HG02798 (cell line): ENCODE measurements at regions not wholly inside any gene's neighbourhood (a gene's known extent, or its start where the extent isn't known, plus 50 kb on each side); places are given as distances from the start of the nearest gene placed in this dataset.
"Not testable (repeated sequence)": the region's sequence is repeated elsewhere in the genome, so short reads cannot be mapped to it uniquely, and the experiment has no call there.

Source experiments
- ATAC-seq: cut with Tn5 transposase; IDR thresholded peaks from one replicate; pipeline ENCODE4 v1.9.1; 2021; ENCODE audit warnings: mild to moderate bottlenecking; ENCODE audit not compliant: unreplicated experiment, poor library complexity

GRCh38 chr2:234257859-234258561 lies 207.5 kb downstream of the SPP2 start:
- ATAC-seq = no peak

- ATAC-seq = no peak
Observed at GRCh38 chr2:234256516-234256915, 206.0 kb downstream of the SPP2 start.

GRCh38 chr2:234254783-234255521 lies 204.4 kb downstream of the SPP2 start:
- ATAC-seq = no peak

GRCh38 chr2:234252772-234253171 lies 202.3 kb downstream of the SPP2 start:
- no peak for ATAC-seq

GRCh38 chr2:234251326-234252271 lies 201.1 kb downstream of the SPP2 start:
- ATAC-seq = no peak

- ATAC-seq = no peak
Observed at GRCh38 chr2:234250926-234251325, 200.4 kb downstream of the SPP2 start.

- no peak for ATAC-seq
Observed at GRCh38 chr2:234249873-234250272, 199.4 kb downstream of the SPP2 start.

GRCh38 chr2:234249034-234249735 lies 198.7 kb downstream of the SPP2 start:
- ATAC-seq = no peak

- ATAC-seq = not testable (repeated sequence)
Observed at GRCh38 chr2:234248213-234248710, 197.8 kb downstream of the SPP2 start.

- no peak for ATAC-seq
Observed at GRCh38 chr2:234247453-234248180, 197.1 kb downstream of the SPP2 start.

GRCh38 chr2:234245945-234246344 lies 195.4 kb downstream of the SPP2 start:
- ATAC-seq = no peak

- no peak for ATAC-seq
Observed at GRCh38 chr2:234243871-234244565, 193.5 kb downstream of the SPP2 start.

- ATAC-seq = no peak
Observed at GRCh38 chr2:234242459-234242836, 191.9 kb downstream of the SPP2 start.

- no peak for ATAC-seq
Observed at GRCh38 chr2:234241656-234242458, 191.4 kb downstream of the SPP2 start.

- no peak for ATAC-seq
Observed at GRCh38 chr2:234240917-234241316, 190.4 kb downstream of the SPP2 start.

- no peak for ATAC-seq
Observed at GRCh38 chr2:234235191-234235590, 184.7 kb downstream of the SPP2 start.

- ATAC-seq = no peak
Observed at GRCh38 chr2:234231460-234231859, 181.0 kb downstream of the SPP2 start.

- ATAC-seq = no peak
Observed at GRCh38 chr2:234219046-234219310, 168.5 kb downstream of the SPP2 start.
